GM18498 (cell line): ENCODE measurements at regions not wholly inside any gene's neighbourhood (a gene's known extent, or its start where the extent isn't known, plus 50 kb on each side); places are given as distances from the start of the nearest gene placed in this dataset.

Source experiments
- ATAC-seq: cut with Tn5 transposase; IDR thresholded peaks from one replicate; pipeline ENCODE4 v1.9.1; 2021; ENCODE audit warnings: mild to moderate bottlenecking, moderate library complexity; ENCODE audit not compliant: unreplicated experiment

- no peak for ATAC-seq
These were observed 223.8 kb downstream of the FBXO15 start for GRCh38 chr18:73923866-73924265.

DNA sequence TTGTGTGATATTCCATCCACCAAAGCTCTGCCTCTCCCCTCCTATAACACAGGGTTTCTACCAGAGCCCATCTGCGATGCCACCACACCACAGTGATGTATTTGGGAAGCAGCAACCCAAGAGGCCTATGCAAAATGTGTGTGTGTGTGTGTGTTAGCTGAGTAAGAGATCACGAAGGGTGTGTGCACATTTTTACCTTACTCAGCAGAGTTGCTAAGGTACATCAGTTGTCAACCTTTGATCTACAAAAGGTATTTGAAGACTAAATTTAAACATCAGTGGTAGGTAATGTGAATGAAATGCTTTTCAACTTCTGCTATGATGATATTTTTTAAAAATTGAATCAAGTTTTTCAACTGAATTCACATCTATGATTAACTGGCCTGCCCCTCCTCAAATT lies 227.6 kb downstream of the FBXO15 start:
- ATAC-seq: no peak

DNA sequence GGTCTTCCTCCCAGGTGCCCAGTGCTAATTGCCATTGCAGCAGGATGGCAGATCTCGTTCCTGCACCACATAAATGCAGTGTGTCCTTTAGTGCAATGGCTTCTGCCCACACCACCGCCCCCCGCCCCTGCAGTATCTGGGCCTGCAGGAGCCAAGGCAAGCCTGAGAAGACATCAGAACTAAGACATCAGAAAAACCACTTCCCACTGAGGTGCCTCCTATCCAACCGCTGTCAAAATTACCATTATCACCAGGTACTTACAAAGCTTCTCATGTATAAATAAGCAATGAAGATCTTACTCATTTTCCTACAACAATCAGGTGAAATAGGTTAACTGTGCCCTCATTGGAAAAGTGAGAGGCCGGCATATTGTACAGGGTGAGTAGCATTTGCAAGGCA lies 228.8 kb downstream of the FBXO15 start:
- ATAC-seq: no peak

DNA sequence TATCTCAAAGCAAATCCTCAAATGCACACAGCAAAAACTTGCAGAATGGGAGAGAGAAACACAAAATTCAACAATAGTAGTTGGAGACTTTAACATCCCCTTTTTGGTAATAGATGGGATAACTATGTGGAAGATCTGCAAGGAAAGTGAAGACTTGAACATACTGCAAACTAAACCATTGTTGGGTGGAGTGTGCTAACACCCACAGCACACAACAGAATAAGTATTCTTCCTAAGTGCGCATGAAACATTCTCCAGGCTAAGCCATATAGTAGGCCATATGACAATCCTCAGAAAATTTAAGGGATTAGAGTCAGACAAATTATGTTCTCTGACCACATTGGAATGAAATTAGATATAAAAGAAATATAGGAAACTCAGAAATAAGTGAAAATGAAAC lies 230.6 kb downstream of the FBXO15 start:
- ATAC-seq: no peak

DNA sequence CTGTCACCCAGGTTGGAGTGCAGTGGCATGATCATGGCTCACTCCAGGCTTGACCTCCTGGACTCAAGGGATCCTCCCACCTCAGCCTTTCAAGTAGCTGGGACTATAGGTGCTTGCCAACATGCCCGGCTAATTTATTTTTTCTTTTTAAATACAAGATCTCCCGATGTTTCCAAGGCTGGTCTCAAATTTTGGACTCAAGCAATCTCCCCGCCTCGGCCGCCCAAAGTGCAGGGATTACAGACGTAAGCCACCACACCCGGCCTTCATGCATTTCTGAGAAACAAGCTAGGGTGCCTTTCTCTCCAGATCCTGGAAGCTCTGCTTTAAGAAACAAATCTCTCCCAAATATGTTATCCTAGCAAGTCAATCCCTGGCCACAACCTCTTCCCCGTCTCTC lies 234.1 kb downstream of the FBXO15 start:
- no peak for ATAC-seq

GRCh38 chr18:73908323-73908722 lies 239.3 kb downstream of the FBXO15 start:
- ATAC-seq: no peak

- no peak for ATAC-seq
These were observed 246.1 kb downstream of the FBXO15 start for GRCh38 chr18:73901566-73901965.

DNA sequence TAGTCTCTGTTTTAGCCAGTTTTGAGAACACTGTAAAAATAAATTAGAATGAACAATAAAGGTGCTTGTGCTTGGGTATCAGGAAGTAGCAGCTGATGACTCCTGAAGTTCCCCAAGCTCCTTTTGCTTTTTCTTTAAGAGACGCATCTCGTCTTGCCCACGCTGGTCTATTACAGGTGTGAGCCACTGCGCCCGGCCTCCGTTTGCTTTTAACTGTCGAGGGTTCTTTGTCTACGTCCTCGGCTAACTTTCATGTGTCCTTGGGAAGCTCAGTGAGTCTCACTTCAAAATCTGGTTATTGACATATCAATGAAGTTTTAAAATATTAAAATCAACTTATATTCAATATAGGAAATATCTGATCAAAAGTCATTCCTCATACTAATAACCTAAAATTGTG lies 246.5 kb downstream of the FBXO15 start:
- no peak for ATAC-seq

DNA sequence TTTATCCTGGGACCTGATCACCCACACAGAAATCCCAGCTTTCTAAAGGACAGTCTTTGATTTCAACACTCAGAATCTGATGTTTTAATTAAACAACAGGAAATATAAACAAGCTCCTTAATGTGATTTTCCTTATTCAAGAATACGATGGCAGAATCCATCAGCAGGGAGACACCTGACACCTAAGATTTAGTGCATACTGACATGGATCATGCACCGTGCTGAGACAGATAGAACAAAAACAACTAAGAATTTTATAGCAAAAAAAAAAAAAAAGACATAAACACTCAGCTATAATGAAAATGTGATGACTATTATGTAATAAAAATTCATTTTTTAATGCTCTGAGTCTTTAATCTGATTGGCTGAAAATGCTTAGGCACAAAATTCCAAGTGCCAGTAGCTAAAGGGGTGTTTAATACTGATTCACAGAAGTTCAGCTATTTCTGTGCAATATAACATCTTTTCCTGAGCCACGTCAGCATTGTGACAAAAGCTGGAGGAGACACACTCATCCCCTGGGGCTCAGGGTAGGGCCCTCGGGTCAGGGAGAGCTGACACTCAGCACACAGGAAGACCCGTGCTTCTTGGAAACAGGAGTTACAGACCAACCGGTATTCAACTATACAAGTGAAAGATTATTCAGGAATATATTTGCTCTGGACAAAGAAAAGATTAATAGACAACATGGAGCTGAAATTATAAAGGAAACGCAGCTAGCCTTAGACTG lies 247.4 kb downstream of the FBXO15 start:
- ATAC-seq: no peak

DNA sequence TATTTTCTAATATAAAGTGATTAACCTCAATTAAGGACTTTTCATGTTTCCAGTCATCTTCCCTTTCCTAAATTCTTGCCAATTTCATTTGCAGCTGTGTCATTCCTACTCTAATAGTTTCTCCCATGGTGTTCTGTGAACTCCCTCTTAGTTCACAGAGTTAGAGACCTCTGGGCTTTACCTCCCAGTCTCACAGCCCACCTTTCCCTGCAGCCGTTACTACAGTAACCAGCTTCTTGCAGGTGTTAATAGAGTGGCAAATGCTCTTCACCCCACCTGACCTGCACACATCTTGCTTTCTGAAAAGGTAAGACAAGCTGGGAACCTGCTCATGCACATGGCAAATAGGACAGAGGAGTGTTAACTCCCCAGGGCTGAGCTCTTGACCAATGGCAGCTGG lies 250.1 kb downstream of the FBXO15 start:
- no peak for ATAC-seq

DNA sequence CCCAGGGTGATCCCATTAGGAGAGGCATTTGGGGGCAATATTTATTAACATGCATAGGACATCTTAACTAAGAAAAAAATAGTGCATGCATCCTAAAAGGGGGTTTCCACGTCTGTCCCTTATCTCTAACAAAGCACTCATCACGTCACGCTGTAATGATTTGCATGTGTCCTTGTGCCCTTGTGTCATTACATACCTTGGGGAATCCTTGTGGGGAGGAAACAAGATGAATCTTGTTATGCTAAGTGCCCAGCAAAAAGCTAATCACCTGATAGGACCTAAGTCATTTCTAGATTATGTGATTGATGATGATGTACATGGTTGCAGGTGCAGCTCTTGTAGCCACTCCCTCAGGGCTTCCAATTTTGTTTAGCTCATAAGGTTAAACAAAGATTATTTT lies 250.9 kb downstream of the FBXO15 start:
- no peak for ATAC-seq

GRCh38 chr18:73895701-73896100 lies 251.9 kb downstream of the FBXO15 start:
- no peak for ATAC-seq

DNA sequence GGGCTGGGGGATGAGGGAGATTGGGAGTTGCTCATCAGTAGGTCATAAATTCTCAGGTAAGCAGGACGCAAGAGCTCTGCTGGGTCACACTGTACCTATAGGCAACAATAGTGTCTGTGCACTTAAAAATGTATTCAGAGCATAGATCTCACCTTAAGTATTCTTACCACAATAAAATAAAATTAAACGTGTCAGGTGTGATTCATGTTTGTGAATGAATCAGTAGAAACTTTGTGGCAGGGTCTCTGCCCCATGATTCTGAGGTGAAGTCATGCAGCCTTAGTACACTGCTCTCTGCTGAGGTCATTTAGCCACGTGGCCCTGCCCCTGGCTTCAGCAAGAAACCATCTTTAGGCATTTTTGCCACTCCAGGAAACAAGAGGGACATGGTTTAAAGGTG lies 253.8 kb downstream of the FBXO15 start:
- no peak for ATAC-seq

DNA sequence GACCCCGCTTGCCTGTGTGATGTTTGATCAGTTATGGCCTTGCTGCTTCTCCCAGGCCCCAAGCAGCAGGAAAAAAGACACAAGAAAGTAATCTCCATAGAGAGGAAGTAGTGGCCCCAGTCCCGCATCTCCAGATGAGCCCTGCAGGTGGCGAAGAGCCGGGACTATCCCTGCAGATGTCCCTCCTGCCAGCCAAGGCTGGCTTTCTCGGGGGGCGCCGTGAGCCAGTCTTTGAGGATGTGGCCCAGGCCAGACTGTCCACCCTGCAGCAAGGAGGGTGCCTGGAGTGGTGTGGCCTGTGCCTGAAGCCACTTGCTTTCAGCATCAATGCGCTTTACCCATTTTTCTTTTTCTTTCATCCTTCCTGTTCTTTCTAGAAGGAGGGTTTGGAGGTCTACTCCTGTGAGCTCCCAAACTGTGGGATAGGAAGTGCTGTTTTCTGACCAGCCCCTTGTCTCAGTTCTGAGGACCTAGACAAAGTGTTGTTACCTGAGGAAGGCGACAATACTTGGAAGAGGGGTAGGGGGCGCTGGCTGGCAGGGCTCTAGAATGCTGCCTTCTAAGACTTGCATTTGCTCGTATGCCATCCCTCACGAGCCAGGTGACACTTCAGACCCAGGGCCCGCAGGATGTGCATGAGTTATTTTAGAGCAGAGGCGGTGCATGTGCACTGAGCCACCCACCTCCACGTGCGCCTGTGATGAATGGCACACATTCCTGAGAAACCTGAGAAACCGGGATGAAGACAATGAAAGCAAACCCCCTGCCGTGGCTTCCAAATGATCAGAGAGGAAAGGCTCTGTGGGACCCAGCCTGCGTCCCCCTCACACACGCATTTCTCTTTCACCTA lies 255.8 kb downstream of the FBXO15 start:
- no peak for ATAC-seq

GRCh38 chr18:73888565-73888964 lies 259.1 kb downstream of the FBXO15 start:
- no peak for ATAC-seq

- no peak for ATAC-seq
These were observed 259.8 kb downstream of the FBXO15 start for GRCh38 chr18:73887801-73888200.

GRCh38 chr18:73884868-73885267 lies 262.8 kb downstream of the FBXO15 start:
- ATAC-seq: no peak

GRCh38 chr18:73881396-73881917 lies 266.2 kb downstream of the FBXO15 start:
- ATAC-seq: no peak

DNA sequence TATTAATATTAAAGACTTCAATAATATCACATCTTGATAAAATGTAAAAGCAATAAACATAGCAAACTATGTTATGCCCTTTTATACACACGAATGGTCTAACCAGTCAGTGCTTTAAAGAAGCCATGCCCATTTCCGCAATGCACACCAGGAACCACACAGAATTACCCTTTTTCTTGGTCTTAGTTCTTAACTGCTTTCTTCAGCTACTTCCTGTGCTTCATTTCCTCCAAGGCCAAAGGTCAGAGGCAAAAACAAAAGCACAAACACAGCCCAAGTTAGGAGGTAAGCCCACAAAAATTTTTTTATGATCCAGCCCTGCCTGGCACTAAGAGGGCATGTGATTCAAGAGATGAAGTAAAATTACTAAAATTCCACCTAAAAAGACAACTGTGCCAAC lies 267.2 kb downstream of the FBXO15 start:
- ATAC-seq: no peak

GRCh38 chr18:73879766-73880165 lies 267.9 kb downstream of the FBXO15 start:
- ATAC-seq: no peak

DNA sequence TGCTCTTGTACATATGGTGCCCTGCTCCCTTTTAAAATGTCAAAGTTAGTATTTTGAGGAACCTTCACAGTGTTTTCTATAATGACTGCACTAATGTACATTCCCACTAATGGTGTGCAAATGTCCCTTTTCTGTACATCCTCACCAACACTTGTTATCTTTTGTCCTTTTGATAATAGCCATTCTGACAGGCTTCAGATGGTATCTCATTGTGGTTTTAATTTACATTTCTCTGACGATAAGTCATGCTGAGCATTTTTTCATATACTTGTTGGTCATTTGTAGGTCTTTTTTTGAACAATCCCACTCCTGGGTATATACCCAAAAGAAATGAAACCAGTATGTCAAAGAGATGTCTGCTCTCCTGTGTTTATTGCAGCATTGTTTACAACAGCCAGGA lies 268.3 kb downstream of the FBXO15 start:
- no peak for ATAC-seq

GRCh38 chr18:73869182-73869581 lies 278.5 kb downstream of the FBXO15 start:
- ATAC-seq: no peak
